Right atrium auricular region (tissue), 2 donors: ENCODE measurements at regions not wholly inside any gene's neighbourhood (a gene's known extent, or its start where the extent isn't known, plus 50 kb on each side); places are given as distances from the start of the nearest gene placed in this dataset.

Experiments used
- DNase-seq: peaks from one replicate; pipeline ENCODE4 v3.0.0-alpha.2; 2019; ENCODE audit warnings: low spot score
- H3K27ac ChIP-seq, 2 donors: fragments of 200-600 bp; sonication (generic); 1 replicate in 1 of 2; 2 replicates in 1 of 2; pipeline ENCODE4 v1.5.1; 2016 to 2019
- H3K27me3 ChIP-seq, 2 donors: fragments of 200-600 bp; sonication (generic); one replicate each; pipeline versions ENCODE4 v1.5.1 to v1.6.0; 2017 to 2019
- H3K36me3 ChIP-seq: fragments of 200-600 bp; sonication (generic); one replicate; pipeline ENCODE4 v1.5.1; 2016
- H3K4me1 ChIP-seq, 2 donors: fragments of 200-600 bp; sonication (generic); one replicate each; pipeline versions ENCODE4 v1.5.1 to v1.6.0; 2017 to 2019
- H3K4me3 ChIP-seq, 2 donors: fragments of 200-600 bp; sonication (generic); 1 replicate in 1 of 2; 2 replicates in 1 of 2; pipeline ENCODE4 v1.5.1; 2017 to 2019; ENCODE audit warnings: mild to moderate bottlenecking in 1 of 2, moderate library complexity in 1 of 2
- H3K9me3 ChIP-seq, 2 donors: fragments of 200-600 bp; sonication (generic); one replicate each; pipeline ENCODE4 v1.5.1; 2019
- TF ChIP-seq, protein P1 (sequence below), 2 donors: fragments of 200-600 bp; sonication (generic); IDR thresholded peaks; one replicate each; pipeline ENCODE4 v1.5.1; 2019; ENCODE audit warnings: antibody characterized with exemption in 2 of 2

GRCh38 chr18:45522371-45522770 lies 92.9 kb upstream of the SLC14A2 start:
- H3K4me1 ChIP-seq, result peaks cover 0 to 16% of the 10 kb centered on the region in 2 donors
- no peaks in the 10 kb centered on the region for H3K36me3 ChIP-seq
- DNase-seq, result no peak
- no peaks in the 10 kb centered on the region for H3K9me3 ChIP-seq
- no peak overlapping the region for H3K4me3 ChIP-seq
- TF ChIP-seq, protein P1, sequence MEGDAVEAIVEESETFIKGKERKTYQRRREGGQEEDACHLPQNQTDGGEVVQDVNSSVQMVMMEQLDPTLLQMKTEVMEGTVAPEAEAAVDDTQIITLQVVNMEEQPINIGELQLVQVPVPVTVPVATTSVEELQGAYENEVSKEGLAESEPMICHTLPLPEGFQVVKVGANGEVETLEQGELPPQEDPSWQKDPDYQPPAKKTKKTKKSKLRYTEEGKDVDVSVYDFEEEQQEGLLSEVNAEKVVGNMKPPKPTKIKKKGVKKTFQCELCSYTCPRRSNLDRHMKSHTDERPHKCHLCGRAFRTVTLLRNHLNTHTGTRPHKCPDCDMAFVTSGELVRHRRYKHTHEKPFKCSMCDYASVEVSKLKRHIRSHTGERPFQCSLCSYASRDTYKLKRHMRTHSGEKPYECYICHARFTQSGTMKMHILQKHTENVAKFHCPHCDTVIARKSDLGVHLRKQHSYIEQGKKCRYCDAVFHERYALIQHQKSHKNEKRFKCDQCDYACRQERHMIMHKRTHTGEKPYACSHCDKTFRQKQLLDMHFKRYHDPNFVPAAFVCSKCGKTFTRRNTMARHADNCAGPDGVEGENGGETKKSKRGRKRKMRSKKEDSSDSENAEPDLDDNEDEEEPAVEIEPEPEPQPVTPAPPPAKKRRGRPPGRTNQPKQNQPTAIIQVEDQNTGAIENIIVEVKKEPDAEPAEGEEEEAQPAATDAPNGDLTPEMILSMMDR (IDR thresholded peaks at IDR 0.05), result no peak
- peak overlapping the region in 1 of 2 donors; percentile 29 for H3K27ac ChIP-seq
- no peaks in the 10 kb centered on the region for H3K27me3 ChIP-seq

DNA sequence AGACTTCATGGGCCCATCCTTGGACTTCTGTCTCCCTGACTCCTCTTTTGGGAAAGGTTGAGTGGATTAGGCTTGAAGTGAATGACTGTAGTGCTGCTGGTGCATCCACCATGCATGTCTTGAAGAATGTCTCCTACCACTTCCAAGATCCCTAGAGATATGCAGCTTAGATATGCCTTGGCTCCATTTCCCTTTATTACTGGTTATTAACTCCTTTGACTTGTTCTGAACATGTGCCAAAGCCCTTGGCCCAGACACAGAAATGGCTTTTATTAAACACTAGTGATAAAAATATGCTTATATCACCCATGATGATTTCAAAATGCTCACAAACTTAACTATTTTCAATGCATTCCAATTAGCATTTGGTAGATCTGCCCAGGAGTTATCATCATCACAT lies 90.0 kb upstream of the SLC14A2 start:
- no peak overlapping the region for H3K4me3 ChIP-seq
- peaks cover 0 to 16% of the 10 kb centered on the region in 2 donors for H3K4me1 ChIP-seq
- TF ChIP-seq, protein P1 (IDR thresholded peaks at IDR 0.05), result no peak
- no peak for DNase-seq
- H3K27ac ChIP-seq, result no peak overlapping the region
- no peaks in the 10 kb centered on the region for H3K36me3 ChIP-seq
- no peaks in the 10 kb centered on the region for H3K9me3 ChIP-seq
- H3K27me3 ChIP-seq, result no peaks in the 10 kb centered on the region

- Histone ChIP-seq H3K4me1 (peaks cover 0 to 11% of the 10 kb centered on the region in 2 donors), H3K27ac (peak overlapping the region in 1 of 2 donors; percentile 48), H3K4me3 (no peak overlapping the region), H3K36me3 (no peaks in the 10 kb centered on the region), H3K27me3 (no peaks in the 10 kb centered on the region), H3K9me3 (no peaks in the 10 kb centered on the region)
- TF ChIP-seq, protein P1 (IDR thresholded peaks at IDR 0.05), result peak in 1 of 2 donors; percentile 57
- DNase-seq, result no peak
These were observed 89.0 kb upstream of the SLC14A2 start for GRCh38 chr18:45526114-45526841.

DNA sequence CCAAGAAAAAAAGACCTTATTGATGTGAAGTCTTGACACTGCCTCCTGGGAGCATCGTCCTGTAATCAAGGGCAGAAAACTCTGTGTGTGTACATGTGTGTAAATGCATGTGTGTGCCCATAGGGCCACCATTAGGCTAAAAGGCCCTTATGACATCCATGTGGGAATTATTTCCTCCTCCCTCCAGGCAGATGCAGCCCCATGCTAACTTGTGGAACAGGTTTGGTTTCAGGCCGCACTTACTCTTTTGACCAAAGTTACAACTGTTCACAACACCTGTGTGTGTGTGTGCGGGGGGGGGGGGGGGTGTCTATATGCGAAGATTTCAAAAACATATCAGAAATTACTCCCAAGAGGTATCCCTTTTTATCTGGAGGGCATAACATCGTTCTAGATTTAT lies 87.4 kb upstream of the SLC14A2 start:
- Histone ChIP-seq H3K27me3 (no peaks in the 10 kb centered on the region), H3K36me3 (no peaks in the 10 kb centered on the region), H3K9me3 (no peaks in the 10 kb centered on the region), H3K4me3 (no peak overlapping the region), H3K4me1 (no peaks in the 10 kb centered on the region), H3K27ac (no peak overlapping the region)
- no peak for DNase-seq
- TF ChIP-seq, protein P1 (IDR thresholded peaks at IDR 0.05), result no peak

DNA sequence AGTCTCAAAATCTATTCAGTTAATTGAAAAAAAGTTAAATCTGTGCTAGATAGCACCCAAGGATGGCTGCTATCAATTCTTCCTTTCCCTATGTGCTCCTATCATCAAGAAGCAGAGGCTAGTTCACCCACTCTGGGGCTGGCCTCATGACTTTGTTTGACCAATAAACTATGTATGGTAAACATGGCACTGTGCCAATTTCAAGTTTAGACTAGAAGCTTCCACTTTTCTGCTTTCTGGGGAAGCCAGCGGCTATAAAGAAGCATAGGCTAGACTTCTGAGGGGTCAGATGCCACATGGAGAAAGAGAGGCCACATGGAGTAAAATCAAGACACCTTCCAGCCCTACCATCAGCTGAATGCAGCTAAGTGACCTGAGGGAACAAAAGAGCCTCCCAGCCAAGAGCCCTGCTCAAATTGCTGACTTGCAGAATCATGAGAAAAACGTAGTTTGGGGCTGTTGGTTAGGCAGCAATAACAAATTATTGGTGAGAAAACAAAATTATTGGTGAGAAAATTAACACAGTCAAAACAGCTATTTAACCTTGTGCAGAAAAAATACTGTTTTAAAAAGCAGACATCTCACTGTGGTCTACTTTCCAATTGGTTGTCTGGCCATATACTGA lies 86.5 kb upstream of the SLC14A2 start:
- Histone ChIP-seq H3K27me3 (no peaks in the 10 kb centered on the region), H3K27ac (no peak overlapping the region), H3K9me3 (no peaks in the 10 kb centered on the region), H3K4me1 (no peaks in the 10 kb centered on the region), H3K4me3 (no peak overlapping the region), H3K36me3 (no peaks in the 10 kb centered on the region)
- DNase-seq, result no peak
- TF ChIP-seq, protein P1 (IDR thresholded peaks at IDR 0.05), result no peak
